GM19328 (cell line): ENCODE measurements at regions not wholly inside any gene's neighbourhood (a gene's known extent, or its start where the extent isn't known, plus 50 kb on each side); places are given as distances from the start of the nearest gene placed in this dataset.

Experiments
- ATAC-seq: cut with Tn5 transposase; IDR thresholded peaks from one replicate; pipeline ENCODE4 v1.9.1; 2021; ENCODE audit warnings: mild to moderate bottlenecking, moderate library complexity; ENCODE audit not compliant: unreplicated experiment

DNA sequence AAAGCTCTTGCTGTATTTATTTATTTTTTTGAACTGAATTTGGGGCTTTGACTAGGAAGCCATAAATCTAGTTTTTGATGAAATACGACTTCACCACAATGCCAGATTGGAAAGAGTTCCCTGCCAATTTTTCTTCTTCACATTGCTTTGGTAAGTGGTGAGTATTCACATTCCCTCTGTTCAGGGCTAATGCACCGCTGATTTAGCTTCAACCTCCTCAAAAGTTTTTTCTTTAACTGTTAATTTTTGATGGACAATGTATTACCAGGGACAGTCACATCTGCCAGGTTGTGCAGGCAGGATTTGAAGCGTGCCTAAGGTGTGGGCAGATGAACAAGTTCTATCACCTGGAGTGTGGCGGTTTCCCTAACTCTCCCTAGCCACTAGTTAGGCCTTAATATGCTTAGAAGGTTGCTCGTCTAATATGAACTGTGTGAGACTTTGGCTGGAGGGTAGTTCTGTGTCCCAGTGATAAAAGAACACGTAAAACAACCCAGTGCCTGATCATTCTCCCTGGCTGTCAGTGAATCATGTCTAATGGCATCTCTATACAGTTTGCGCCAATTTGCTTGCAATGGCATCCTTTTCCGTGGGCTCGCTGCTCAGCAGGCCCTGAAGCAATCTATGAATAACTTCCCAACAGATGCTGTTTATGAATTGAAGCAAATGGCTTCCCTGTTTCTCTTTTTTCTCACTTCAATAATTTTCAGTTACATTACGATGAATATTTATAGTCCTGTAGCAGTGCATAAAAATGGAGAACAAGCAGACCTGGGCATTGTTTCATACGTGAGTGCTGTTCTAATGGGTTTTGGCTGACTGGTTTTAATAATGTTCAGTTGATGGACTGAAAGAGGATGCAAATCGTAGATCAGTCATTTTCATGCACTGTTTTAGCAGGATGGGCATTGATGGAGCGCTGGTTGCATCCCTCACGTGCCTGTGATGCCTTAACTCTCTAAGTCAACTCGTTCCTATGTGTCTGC is 243.2 kb upstream of the SUCLG2 start:
- no peak for ATAC-seq

DNA sequence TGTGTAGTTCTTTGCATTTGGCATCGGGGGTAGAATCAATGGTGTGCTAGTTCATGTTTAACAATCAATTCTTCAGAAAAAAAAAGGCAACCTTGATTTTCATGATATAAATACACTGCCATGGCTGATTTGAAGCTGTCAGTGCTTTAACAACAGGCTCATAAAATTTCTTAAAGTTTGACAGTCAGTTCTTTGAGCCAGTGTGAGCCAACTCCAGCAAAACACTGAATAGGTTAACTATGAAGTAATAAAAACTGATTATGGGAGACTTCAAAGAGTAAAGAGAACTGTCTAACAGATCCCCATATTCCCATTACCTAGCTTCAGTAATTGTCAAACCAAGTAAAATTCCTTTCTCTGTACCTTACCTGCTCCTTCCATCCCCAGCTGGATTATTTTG is 241.7 kb upstream of the SUCLG2 start:
- ATAC-seq, result no peak

DNA sequence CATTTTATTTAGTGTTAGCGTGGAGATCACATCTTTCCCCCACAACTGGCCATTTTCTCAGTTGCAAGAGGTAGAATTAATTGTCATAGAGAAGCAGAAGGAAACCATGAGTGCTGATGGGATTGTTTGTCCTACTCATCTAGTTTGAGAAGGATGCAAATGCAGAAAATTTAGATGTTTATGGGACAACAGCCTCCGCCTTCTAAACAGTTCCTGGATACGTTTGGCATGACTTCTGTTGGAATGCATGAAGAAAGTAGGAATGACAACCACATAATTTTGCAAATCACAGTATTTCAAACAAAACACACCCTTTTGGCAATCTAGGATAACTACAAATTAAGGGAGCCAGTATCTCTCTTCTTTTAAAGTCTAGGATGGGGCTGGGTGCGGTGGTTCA is 240.1 kb upstream of the SUCLG2 start:
- ATAC-seq, result no peak

DNA sequence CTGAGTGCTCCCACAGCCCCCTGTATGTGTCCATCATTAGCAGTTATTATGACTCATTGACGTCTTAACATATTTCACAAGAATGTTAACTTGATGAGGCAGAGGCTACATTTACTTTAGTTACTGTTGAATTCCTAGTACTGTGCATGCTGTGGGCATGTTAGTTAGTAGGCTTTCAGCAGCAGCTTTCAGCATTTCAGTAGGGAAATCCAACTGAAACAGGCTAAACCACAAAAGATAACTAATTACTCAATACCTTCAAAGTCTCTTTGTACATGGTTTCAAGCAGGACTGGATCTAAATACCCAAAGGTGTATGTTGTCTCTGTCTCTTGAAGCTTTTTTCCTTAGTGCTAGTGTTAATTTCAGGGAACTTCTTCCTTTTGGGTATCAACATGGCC is 229.9 kb upstream of the SUCLG2 start:
- no peak for ATAC-seq

DNA sequence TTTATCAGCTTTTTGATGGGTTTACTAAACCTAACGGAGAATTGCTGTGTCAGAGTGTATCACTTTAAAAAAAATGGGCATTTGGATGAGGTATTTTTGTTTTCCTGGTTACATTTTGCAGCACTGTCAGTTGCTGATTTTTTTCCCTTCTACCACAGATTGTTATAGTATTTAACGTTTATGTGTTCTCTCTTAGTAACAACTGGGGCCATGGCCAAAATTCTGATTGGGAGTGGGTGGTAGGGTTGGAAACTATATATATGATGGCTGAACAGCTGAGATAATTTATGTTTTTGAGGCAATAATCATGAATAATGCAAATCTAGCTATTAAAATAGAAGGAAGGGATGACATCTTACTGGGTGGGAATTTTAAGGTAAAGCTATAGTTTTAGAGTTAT is 229.4 kb upstream of the SUCLG2 start:
- no peak for ATAC-seq

DNA sequence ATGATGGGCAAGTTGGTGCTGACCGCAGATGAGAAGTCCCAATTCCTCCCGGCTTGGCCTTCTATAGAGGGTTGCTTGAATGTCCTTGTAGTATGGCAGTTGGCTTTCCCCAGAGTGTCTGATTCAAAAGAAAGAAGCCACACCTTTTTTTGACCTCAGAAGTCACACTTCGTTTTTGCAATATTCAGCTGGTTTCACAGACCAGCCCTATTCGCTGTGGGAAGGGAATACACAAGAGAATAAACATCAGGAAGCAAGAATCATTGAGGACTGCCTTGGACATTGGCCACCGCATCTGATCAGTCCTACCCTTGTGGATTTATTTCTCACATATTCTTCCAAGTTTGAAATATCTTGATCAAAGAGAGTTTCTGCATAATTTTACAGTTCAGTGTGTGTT is 228.6 kb upstream of the SUCLG2 start:
- no peak for ATAC-seq

DNA sequence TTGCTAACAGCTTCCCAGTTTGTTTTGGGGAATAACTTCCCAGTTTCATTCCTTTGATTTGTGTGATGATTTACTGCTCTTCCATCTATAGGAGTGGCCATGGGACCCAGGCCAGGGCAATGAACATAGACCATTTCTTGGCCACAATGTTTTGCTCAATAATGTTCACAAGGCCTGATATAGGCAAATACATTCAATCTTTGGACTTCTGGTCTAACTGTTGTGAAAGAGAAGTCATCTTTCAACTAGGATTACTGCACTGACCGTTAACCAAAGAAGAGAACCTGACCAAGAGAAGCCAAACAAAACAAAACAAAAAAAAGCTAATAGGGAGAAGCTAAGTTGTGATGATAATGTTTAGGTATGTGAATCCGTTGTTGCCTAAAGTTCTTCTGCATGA is 221.8 kb upstream of the SUCLG2 start:
- no peak for ATAC-seq

DNA sequence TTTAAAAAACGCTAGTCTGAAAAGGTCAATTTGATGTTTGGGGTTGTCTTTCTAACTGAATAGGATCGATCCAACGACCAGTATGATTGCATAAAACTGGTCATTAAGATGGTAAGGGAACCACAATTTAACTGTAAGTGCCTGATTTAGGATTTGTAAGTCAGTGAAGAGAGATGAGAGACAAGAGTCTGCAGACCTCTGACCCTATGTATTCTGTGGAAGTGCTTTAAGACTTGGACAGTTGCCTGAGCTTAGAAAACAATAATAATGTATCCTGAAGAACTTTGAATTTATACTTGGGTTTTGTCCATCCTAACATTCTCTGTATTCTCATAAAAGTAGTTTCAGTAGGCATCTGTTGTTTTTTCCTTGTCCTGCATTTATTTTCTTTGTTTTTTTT is 221.4 kb upstream of the SUCLG2 start:
- ATAC-seq, result no peak

DNA sequence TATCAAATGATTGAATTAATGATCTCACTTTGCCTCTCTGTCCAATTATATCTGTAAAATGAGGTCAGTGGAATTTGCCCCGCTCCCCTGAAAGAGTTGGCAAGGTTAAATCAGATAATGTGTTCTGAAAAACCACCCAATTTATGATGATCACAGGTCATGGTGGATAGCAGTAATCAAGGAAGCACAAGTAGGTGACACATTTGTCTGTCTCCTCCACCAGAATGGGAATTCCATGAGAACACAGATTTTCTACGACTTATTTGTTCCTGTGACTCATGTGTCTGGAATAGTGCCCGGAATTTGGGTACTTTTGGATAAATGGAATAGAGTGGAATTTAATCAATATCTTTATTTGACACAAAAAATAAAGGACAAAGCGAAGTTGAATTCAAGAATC is 220.9 kb upstream of the SUCLG2 start:
- no peak for ATAC-seq

DNA sequence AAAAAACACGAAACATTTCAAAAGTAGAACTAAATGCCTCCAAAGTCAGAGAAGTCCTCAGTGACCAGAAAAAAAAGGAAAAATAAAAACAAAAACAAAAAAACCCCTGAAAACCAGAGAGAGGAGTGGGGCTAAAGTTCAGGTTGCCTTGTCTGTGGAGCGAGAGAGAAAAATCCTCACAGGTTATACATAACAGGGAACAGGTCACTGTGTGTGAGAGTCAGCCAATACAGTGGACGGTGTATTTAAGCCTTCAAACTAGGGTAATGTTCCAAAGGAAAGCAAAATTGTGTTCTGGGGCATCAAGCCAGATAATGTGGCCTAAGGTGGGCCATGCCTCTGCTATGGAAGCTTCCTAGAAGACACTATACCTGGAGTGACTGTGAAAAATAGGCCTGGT is 216.1 kb upstream of the SUCLG2 start:
- ATAC-seq, result no peak

DNA sequence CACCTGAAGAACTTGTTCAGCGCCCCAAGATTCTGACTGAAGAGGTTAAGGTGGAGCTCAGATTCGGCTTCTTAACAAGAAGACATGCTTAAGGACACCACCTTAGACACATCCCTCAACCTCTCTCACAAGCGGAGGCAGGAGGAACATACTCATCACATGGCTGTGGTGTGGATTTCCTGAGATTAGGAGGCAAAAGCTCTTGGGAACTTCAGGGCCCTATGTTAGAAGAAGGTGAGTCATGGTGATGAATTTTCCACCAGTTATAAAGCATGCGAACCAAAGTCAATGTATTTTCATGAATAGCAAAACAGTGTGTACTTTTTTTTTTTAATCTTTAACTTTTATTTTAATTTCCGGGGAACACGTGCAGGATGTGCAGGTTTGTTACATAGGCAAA is 212.2 kb upstream of the SUCLG2 start:
- no peak for ATAC-seq

DNA sequence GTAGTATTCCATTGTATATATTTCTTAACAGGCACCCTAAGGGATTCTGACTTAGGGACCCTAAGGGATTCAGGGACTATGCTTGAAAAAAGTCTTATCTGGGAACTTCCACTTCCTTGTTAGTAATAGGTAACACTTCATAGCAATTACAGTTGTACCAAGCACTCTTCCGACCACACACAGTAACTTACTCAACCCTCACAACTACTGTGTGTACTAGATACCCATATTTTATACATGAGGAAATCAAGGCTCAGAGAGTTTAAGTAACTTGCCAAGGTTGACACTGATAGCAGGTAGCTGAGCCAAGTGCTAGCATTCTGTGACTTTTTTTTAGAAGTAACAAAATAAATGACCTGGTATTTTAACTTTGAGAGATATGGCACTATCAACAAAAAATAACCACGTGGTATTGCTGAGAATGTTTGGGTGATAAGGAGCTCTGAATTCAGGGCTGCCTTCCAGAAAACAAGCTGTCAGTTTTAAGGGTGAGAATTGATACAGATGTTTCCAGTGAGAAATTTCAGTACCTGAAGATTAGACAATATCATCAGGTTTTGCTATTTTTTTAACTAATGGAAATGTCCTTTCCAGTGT is 210.3 kb upstream of the SUCLG2 start:
- ATAC-seq, result no peak

DNA sequence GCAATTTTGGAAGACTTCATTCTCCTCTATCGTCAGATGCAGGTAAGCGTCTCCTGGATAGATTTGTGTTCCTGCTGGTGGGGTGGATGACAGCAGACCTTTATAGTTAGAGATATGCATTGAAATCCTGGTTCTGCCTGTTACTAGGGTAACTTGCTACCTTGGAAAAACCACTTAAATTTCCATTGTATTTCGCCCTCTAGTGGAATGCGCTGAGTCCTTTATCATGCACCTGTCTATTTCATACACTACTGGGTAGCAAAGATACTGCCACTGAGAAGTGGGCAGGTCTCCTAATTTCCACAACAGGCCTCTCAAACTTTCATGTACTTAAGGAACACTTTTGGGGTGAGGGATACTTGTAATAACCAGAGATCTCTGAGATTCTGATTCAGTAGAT is 209.5 kb upstream of the SUCLG2 start:
- ATAC-seq, result no peak

DNA sequence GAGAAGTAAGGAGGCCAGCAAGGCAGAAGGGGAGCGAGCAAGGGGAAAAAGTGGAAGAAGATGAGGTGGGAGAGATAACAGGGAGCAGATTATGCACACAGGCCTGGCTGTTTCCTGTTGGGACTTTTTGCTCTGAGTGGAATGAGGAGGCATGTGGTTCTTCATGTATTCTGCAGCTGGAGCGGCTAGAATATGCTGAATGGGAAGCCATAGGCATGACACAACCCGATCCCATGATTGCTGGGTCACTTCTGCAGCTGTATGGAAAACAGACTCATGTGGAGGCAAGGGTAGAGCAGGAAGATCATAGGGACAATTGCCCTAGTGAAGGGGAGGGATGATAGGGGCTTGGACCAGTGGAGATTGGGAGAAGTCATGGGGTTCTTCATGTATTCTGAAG is 206.0 kb upstream of the SUCLG2 start:
- ATAC-seq, result no peak

DNA sequence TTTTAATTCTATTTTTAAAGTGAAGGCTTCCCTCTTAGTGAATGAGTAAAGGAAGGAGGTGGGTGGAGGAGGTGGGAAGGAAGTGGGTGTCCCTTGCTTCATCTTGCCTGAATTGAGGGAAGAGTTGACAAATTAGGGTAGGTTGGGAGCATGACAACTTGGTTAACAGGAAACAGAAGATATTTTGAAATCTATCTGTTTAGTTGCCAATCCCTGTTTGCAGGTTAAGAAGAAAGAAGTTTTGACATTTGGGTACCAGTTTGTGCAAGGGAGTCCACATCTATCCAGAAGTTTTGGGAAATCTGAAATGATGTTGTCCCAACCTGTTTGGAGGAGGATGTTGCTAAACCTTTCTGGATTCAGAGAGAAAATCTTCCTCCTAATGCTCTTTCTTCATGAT is 204.1 kb upstream of the SUCLG2 start:
- no peak for ATAC-seq

DNA sequence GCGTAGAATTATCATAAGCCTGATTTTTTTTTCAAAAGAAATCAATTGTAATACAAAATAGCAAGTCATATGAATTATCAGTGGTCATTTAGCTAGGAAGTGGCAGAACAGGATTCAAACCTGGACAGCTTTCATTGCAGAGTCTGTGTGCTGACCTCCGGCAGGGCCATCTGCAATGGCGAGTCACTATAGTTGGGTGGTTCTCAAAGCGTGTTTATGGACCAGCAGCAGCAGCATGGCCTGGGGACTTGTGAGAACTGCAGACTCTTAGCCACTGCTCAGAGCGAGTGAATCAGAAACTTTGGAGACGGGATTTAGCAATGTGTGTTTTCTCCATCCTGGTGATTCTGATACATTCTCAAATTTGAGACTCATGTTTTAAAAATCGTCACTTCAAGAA is 202.3 kb upstream of the SUCLG2 start:
- no peak for ATAC-seq

DNA sequence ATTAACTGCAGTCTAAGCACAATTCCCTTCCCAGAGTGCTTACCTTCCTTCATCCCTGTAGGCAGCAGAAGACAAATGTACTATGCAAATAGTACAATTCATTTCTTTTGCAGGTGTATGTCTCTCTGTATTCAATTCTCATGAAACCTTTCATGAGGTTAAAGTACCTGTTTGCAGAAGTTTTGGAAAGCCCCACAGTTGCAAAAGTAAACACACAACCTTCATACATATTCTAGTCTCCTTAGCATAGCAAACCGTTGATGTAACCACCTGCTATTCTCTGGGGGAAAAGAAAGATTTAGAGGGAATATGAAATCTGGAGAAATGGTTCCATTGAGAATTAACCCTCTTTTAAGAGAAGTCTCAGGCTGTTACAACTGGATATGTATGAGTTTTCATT is 200.3 kb upstream of the SUCLG2 start:
- ATAC-seq, result no peak

DNA sequence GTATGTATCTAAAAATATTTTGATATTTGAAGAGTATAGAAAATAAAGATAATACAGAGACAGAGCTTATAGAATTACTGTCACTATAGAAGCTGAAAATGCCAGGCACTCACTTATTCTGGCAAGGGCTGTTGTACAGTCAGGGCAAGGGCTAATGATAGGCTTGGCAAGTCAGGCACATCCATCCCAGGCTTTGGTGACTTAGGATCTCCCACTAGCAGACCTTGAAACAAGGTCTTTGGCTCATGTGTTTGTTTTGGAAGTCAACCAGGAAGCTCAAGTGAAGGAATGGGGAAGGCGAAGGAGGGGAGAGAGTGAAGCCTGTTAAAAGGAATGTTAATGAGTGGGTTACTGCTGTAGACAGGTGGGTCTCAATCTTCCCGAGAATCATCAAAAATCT is 199.1 kb upstream of the SUCLG2 start:
- no peak for ATAC-seq

DNA sequence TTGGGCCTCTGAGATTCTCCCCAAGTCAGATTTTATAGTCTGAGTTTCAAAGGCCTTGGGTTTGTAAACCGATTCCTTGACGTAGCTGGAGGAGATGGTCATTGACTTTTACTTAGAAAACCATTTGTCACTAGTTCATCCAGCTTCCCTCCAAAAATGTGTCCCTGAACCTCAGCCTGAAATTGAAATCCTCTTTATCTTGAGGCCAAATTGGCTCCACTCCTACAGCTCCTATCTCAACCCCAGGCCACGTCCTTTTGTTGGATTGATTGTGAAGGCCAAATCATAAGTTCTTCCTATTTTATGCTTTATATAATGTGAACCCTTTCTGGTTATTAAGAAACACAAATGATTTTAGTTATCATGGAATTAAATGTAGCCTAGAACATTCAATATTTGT is 193.9 kb upstream of the SUCLG2 start:
- ATAC-seq, result no peak

DNA sequence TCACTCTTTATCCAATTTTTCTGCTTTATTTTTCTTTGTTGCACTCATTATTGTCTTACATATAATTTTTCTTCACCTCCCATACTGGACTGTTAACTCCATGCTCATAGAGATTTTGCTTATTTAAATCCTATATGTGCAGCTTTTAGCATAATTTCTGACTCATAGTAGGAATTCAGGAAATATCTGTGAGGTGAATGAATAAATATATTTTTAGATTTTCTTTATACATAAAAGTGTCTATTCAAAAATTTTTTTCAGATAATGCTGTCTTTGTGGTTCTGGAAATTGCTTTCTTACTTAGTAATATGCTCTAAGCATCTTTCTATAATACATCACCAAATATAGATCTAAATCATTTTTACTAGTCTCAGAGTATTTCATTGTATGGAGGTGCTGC is 191.8 kb upstream of the SUCLG2 start:
- no peak for ATAC-seq

DNA sequence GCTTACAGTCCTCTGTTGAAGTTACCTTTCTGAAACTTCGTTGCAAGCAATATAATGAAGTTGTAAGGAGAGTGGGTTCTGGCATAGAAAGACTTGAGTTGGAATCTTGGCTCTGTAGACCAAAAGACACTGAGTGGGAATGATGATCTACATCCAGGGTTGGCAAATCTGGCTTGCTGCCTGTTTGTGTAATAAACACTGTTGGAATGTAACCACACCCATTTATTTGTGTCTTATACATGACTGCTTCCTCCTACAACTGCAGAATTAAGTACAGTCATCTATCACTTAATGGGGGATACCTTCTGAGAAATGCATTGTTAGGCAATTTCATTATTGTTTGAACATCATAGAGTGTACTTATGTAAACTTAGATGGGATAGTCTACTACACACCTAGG is 178.4 kb upstream of the SUCLG2 start:
- ATAC-seq, result no peak

DNA sequence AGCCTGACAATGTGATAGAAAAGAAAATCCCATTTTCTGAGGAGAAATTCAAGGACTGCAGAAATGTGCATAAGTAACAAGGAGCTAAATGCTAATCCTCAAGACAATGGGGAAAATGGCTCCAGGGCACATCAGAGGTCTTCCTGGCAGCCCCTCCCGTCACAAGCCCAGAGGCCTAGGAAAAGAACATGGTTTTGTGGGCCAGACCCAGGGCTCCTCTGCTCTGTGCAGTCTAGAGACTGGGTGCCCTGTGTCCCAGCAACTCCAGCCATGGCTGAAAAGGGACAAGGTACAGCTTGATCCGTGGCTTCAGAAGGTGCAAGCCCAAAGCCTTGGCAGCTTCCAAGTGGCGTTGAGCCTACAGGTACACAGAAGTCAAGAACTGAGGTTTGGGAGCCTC is 176.8 kb upstream of the SUCLG2 start:
- no peak for ATAC-seq
